Upper lobe of left lung (tissue), 4 donors: ENCODE measurements at regions not wholly inside any gene's neighbourhood (a gene's known extent, or its start where the extent isn't known, plus 50 kb on each side); places are given as distances from the start of the nearest gene placed in this dataset.

ENCODE experiments used
- POLR2A ChIP-seq, 4 donors: fragments of 450-650 bp; IDR thresholded peaks; one replicate each; pipeline ENCODE4 v1.5.1; 2016 to 2017; ENCODE audit warnings: antibody characterized with exemption in 4 of 4, mild to moderate bottlenecking in 2 of 4
- POLR2AphosphoS5 ChIP-seq, 2 donors: sonication (generic); formaldehyde crosslinking; IDR thresholded peaks; one replicate each; pipeline ENCODE4 v1.5.1; 2017; ENCODE audit warnings: antibody characterized with exemption in 2 of 2
- TF ChIP-seq, protein P1 (sequence below), 6 experiments: fragments of 450-650 bp in 4 of 6; fragments of 200-600 bp in 2 of 6; sonication (generic) in 2 of 6; IDR thresholded peaks; one replicate each; pipeline ENCODE4 v1.5.1; 2016 to 2019; ENCODE audit warnings: antibody characterized with exemption in 6 of 6

DNA sequence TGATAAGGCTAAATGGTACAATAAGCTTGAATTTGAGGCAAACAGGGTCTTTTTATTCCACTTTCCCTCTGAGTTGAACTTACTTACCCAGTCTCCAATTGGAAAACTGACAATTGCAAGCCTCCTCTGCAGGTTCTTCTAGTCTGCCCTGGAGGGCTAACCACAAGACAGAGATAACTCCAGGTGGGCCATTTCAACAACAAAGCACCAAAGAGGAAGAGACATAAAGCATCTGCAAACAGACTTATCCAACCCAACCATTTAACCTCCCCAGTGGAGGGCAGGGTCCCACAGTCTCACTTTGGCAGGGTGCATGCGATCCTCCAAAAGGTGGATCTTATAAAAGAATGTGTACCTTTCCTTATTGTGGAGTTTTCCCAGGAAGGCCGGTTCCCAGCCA, 525.8 kb downstream of the DIPK2A start:
- TF ChIP-seq POLR2A (IDR thresholded peaks at IDR 0.05) (no peak), POLR2AphosphoS5 (IDR thresholded peaks at IDR 0.05) (no peak)
- TF ChIP-seq, protein P1, sequence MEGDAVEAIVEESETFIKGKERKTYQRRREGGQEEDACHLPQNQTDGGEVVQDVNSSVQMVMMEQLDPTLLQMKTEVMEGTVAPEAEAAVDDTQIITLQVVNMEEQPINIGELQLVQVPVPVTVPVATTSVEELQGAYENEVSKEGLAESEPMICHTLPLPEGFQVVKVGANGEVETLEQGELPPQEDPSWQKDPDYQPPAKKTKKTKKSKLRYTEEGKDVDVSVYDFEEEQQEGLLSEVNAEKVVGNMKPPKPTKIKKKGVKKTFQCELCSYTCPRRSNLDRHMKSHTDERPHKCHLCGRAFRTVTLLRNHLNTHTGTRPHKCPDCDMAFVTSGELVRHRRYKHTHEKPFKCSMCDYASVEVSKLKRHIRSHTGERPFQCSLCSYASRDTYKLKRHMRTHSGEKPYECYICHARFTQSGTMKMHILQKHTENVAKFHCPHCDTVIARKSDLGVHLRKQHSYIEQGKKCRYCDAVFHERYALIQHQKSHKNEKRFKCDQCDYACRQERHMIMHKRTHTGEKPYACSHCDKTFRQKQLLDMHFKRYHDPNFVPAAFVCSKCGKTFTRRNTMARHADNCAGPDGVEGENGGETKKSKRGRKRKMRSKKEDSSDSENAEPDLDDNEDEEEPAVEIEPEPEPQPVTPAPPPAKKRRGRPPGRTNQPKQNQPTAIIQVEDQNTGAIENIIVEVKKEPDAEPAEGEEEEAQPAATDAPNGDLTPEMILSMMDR (IDR thresholded peaks at IDR 0.05) = no peak
